SKM-1 treated with dmso at 0.1 percent for 144 hours (cell line): ENCODE measurements at regions not wholly inside any gene's neighbourhood (a gene's known extent, or its start where the extent isn't known, plus 50 kb on each side); places are given as distances from the start of the nearest gene placed in this dataset.
A peak's percentile ranks its signal among the peaks of the same experiment; 100 is the strongest.
"Not testable (repeated sequence)": the region's sequence is repeated elsewhere in the genome, so short reads cannot be mapped to it uniquely, and the experiment has no call there.

Source experiments
- DNase-seq: peaks from one replicate; lab custom pipeline; 2025; ENCODE audit not compliant: unreplicated experiment; lab: John Stamatoyannopoulos, UW

- DNase-seq = not testable (repeated sequence)
Observed at GRCh38 chr6:67686225-67686624, 948.9 kb upstream of the ADGRB3 start.

- DNase-seq = peak; percentile 69
Observed at GRCh38 chr6:67683960-67684359, 951.1 kb upstream of the ADGRB3 start.

GRCh38 chr6:67680297-67680932, 954.7 kb upstream of the ADGRB3 start:
- no peak for DNase-seq

- DNase-seq = no peak
Observed at GRCh38 chr6:67679566-67680296, 955.4 kb upstream of the ADGRB3 start.

- no peak for DNase-seq
Observed at GRCh38 chr6:67676892-67677291, 958.2 kb upstream of the ADGRB3 start.

GRCh38 chr6:67667637-67668422, 967.3 kb upstream of the ADGRB3 start:
- DNase-seq = no peak

- DNase-seq = no peak
Observed at GRCh38 chr6:67666177-67666964, 968.7 kb upstream of the ADGRB3 start.

GRCh38 chr6:67664942-67665341, 970.1 kb upstream of the ADGRB3 start:
- DNase-seq = no peak

- no peak for DNase-seq
Observed at GRCh38 chr6:67663105-67663895, 971.8 kb upstream of the ADGRB3 start.

GRCh38 chr6:67653561-67653960, 981.5 kb upstream of the ADGRB3 start:
- no peak for DNase-seq

GRCh38 chr6:67646550-67646949, 988.5 kb upstream of the ADGRB3 start:
- DNase-seq = no peak

GRCh38 chr6:67643281-67643680, 991.8 kb upstream of the ADGRB3 start:
- no peak for DNase-seq

- peak; percentile 29 for DNase-seq
Observed at GRCh38 chr6:67642582-67642981, 992.5 kb upstream of the ADGRB3 start.

GRCh38 chr6:67640484-67640883, 994.6 kb upstream of the ADGRB3 start:
- no peak for DNase-seq

GRCh38 chr6:67639161-67639560, 995.9 kb upstream of the ADGRB3 start:
- DNase-seq = no peak

- no peak for DNase-seq
Observed at GRCh38 chr6:67634199-67634598, 1000.9 kb upstream of the ADGRB3 start.

- DNase-seq = peak; percentile 31
Observed at GRCh38 chr6:67633058-67633457, 1002.0 kb upstream of the ADGRB3 start.

GRCh38 chr6:67630146-67630545, 1004.9 kb upstream of the ADGRB3 start:
- DNase-seq = no peak

GRCh38 chr6:67629258-67629657, 1005.8 kb upstream of the ADGRB3 start:
- no peak for DNase-seq

GRCh38 chr6:67615796-67616195, 1019.3 kb upstream of the ADGRB3 start:
- DNase-seq = no peak
